ENCODE measurements at regions not wholly inside any gene's neighbourhood (a gene's known extent, or its start where the extent isn't known, plus 50 kb on each side); places are given as distances from the start of the nearest gene placed in this dataset.

DNA sequence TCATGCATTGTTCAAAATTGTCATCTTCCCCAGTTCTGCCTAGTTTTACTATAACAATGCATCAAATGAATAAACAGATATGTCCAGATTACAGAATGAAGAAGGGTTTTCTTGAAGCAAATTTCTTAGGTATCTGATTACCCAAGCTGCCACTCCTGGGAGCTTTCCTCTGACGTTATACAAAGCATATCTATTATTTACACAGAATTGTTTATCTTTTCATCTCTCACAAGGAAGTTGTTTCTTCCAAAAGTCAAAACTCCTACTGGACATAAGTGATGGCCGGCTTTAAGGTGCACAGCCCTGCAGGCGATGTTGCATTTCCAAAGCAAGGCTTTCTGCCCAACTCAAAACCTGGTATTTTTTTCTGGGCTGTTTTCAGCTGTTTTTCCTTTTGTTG, 73.4 kb upstream of the ANKH start:
- no TSS peak for BruUV-seq (replicated peaks)
- H3K4me1 ChIP-seq (ENCODE audit: insufficient read depth, low read length, poor library complexity, severe bottlenecking) = no peaks in the 10 kb centered on the region
- H3K27me3 ChIP-seq (replicated peaks; ENCODE audit: insufficient read depth, low read depth, low read length, poor library complexity) = no peaks in the 10 kb centered on the region
- ChIA-PET CTCF (no interaction called here), POLR2A (ENCODE audit: low non-redundant PET) (no interaction called here)
- intact Hi-C loops (cut with micrococcal nuclease; ENCODE audit: unreplicated experiment) = loop anchor here (5.0 kb wide), 1 partner anchor 57 kb away; no protein-coding TSS in a partner anchor
- TF ChIP-seq EZH2 (IDR thresholded peaks at IDR 0.05; ENCODE audit: borderline replicate concordance, low read depth, low read length, poor library complexity, severe bottlenecking) = no peak
- TF ChIP-seq, protein P1, sequence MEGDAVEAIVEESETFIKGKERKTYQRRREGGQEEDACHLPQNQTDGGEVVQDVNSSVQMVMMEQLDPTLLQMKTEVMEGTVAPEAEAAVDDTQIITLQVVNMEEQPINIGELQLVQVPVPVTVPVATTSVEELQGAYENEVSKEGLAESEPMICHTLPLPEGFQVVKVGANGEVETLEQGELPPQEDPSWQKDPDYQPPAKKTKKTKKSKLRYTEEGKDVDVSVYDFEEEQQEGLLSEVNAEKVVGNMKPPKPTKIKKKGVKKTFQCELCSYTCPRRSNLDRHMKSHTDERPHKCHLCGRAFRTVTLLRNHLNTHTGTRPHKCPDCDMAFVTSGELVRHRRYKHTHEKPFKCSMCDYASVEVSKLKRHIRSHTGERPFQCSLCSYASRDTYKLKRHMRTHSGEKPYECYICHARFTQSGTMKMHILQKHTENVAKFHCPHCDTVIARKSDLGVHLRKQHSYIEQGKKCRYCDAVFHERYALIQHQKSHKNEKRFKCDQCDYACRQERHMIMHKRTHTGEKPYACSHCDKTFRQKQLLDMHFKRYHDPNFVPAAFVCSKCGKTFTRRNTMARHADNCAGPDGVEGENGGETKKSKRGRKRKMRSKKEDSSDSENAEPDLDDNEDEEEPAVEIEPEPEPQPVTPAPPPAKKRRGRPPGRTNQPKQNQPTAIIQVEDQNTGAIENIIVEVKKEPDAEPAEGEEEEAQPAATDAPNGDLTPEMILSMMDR (conservative IDR thresholded peaks at IDR 0.05; ENCODE audit: low read depth, low read length) = no peak
- no peak overlapping the region for H3K27ac ChIP-seq (ENCODE audit: low read depth, low read length, poor library complexity, severe bottlenecking)
- H3K9me3 ChIP-seq (ENCODE audit: low read depth, low read length, poor library complexity, severe bottlenecking) = no peaks in the 10 kb centered on the region
- no peak overlapping the region for H3K4me3 ChIP-seq (ENCODE audit: low read depth, low read length, poor library complexity, severe bottlenecking)
- H3K36me3 ChIP-seq (ENCODE audit: insufficient read depth, low read length, poor library complexity, severe bottlenecking) = no peaks in the 10 kb centered on the region
- no peak for DNase-seq (ENCODE audit: low spot score)

DNA sequence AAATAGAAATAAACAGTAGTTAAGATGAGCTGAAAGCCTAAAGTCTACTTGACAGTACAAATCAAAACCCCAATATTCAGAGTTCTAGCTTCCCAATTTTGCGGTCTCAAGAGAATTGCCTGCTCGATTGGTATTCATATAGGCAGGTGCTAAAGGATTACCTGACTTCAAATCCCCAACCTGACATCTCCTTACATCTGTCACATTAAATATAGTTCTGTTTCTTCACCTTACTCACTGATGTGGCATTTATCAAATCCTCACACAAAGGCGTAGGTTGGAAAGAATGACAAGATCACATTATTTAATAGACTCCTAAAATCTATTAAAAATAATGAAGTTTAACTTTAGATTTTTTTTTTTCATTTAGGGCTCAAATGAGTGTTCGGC, 72.8 kb upstream of the ANKH start:
- H3K9me3 ChIP-seq (ENCODE audit: low read depth, low read length, poor library complexity, severe bottlenecking) = no peaks in the 10 kb centered on the region
- H3K36me3 ChIP-seq (ENCODE audit: insufficient read depth, low read length, poor library complexity, severe bottlenecking) = no peaks in the 10 kb centered on the region
- intact Hi-C loops (cut with micrococcal nuclease; ENCODE audit: unreplicated experiment) = no loop called here
- BruUV-seq (replicated peaks) = no TSS peak
- no peak overlapping the region for H3K4me3 ChIP-seq (ENCODE audit: low read depth, low read length, poor library complexity, severe bottlenecking)
- POLR2A ChIA-PET (ENCODE audit: low non-redundant PET) = no interaction called here
- no peak for DNase-seq (ENCODE audit: low spot score)
- no peaks in the 10 kb centered on the region for H3K27me3 ChIP-seq (replicated peaks; ENCODE audit: insufficient read depth, low read depth, low read length, poor library complexity)
- CTCF ChIA-PET = no interaction called here
- no peak for TF ChIP-seq EZH2 (IDR thresholded peaks at IDR 0.05; ENCODE audit: borderline replicate concordance, low read depth, low read length, poor library complexity, severe bottlenecking)
- TF ChIP-seq, protein P1 (conservative IDR thresholded peaks at IDR 0.05; ENCODE audit: low read depth, low read length) = no peak
- H3K4me1 ChIP-seq (ENCODE audit: insufficient read depth, low read length, poor library complexity, severe bottlenecking) = no peaks in the 10 kb centered on the region
- no peak overlapping the region for H3K27ac ChIP-seq (ENCODE audit: low read depth, low read length, poor library complexity, severe bottlenecking)

DNA sequence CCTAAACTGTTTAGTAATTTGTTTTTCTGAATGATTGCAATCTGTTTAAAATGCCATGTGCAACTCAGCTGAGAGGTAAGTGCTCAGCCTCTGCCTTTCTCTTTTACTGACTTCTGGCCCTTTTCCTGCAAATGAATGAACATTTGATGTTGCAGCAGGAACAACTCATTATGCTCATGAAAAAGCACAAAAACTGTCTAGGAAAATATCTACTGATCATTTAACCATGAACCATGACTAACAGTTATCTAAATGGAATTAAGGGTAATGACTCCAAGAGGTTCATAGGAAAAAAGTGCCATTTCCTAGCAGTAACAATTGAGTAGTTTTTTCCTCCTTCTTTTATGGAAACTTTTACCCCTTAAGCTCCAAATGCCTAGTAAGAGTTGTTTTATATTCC, 70.6 kb upstream of the ANKH start:
- no peaks in the 10 kb centered on the region for H3K36me3 ChIP-seq (ENCODE audit: insufficient read depth, low read length, poor library complexity, severe bottlenecking)
- DNase-seq (ENCODE audit: low spot score) = no peak
- TF ChIP-seq EZH2 (IDR thresholded peaks at IDR 0.05; ENCODE audit: borderline replicate concordance, low read depth, low read length, poor library complexity, severe bottlenecking) = no peak
- TF ChIP-seq, protein P1 (conservative IDR thresholded peaks at IDR 0.05; ENCODE audit: low read depth, low read length) = no peak
- H3K9me3 ChIP-seq (ENCODE audit: low read depth, low read length, poor library complexity, severe bottlenecking) = no peaks in the 10 kb centered on the region
- no peak overlapping the region for H3K27ac ChIP-seq (ENCODE audit: low read depth, low read length, poor library complexity, severe bottlenecking)
- no peaks in the 10 kb centered on the region for H3K4me1 ChIP-seq (ENCODE audit: insufficient read depth, low read length, poor library complexity, severe bottlenecking)
- no peak overlapping the region for H3K4me3 ChIP-seq (ENCODE audit: low read depth, low read length, poor library complexity, severe bottlenecking)
- POLR2A ChIA-PET (ENCODE audit: low non-redundant PET) = no interaction called here
- no TSS peak for BruUV-seq (replicated peaks)
- intact Hi-C loops (cut with micrococcal nuclease; ENCODE audit: unreplicated experiment) = loop anchor here (1.0 kb wide), 1 partner anchor 21 kb away; no protein-coding TSS in a partner anchor
- CTCF ChIA-PET = no interaction called here
- no peaks in the 10 kb centered on the region for H3K27me3 ChIP-seq (replicated peaks; ENCODE audit: insufficient read depth, low read depth, low read length, poor library complexity)
